DND-41 (cell line): ENCODE measurements at regions not wholly inside any gene's neighbourhood (a gene's known extent, or its start where the extent isn't known, plus 50 kb on each side); places are given as distances from the start of the nearest gene placed in this dataset.

ENCODE experiments used
- EZH2 ChIP-seq: IDR thresholded peaks from 3 replicates; pipeline ENCODE4 v1.6.1; 2012; ENCODE audit warnings: borderline replicate concordance, low read depth, mild to moderate bottlenecking, moderate library complexity, low read length, inconsistent platforms; ENCODE audit not compliant: severe bottlenecking
- TF ChIP-seq, protein P1 (sequence below): IDR thresholded peaks from 2 replicates; pipeline ENCODE4 v1.5.1; 2012; ENCODE audit warnings: borderline replicate concordance, low read length, moderate library complexity, mild to moderate bottlenecking; ENCODE audit not compliant: poor library complexity, severe bottlenecking; ENCODE audit errors: extremely low read depth

- TF ChIP-seq, protein P1, sequence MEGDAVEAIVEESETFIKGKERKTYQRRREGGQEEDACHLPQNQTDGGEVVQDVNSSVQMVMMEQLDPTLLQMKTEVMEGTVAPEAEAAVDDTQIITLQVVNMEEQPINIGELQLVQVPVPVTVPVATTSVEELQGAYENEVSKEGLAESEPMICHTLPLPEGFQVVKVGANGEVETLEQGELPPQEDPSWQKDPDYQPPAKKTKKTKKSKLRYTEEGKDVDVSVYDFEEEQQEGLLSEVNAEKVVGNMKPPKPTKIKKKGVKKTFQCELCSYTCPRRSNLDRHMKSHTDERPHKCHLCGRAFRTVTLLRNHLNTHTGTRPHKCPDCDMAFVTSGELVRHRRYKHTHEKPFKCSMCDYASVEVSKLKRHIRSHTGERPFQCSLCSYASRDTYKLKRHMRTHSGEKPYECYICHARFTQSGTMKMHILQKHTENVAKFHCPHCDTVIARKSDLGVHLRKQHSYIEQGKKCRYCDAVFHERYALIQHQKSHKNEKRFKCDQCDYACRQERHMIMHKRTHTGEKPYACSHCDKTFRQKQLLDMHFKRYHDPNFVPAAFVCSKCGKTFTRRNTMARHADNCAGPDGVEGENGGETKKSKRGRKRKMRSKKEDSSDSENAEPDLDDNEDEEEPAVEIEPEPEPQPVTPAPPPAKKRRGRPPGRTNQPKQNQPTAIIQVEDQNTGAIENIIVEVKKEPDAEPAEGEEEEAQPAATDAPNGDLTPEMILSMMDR, result no peak
- TF ChIP-seq EZH2, result no peak
Measured at GRCh38 chr12:131218026-131218922, 264.6 kb downstream of the ADGRD1 start.
